GM12891 (cell line): ENCODE measurements at regions not wholly inside any gene's neighbourhood (a gene's known extent, or its start where the extent isn't known, plus 50 kb on each side); places are given as distances from the start of the nearest gene placed in this dataset.

Experiments
- POLR2A ChIP-seq: IDR thresholded peaks from 2 replicates; pipeline ENCODE4 v1.6.1; 2011; ENCODE audit warnings: low read depth, low read length, control low read depth
- POU2F2 ChIP-seq: IDR thresholded peaks from 2 replicates; pipeline ENCODE4 v1.6.1; 2011; ENCODE audit warnings: low read depth, mild to moderate bottlenecking, control low read depth, low read length, moderate library complexity

DNA sequence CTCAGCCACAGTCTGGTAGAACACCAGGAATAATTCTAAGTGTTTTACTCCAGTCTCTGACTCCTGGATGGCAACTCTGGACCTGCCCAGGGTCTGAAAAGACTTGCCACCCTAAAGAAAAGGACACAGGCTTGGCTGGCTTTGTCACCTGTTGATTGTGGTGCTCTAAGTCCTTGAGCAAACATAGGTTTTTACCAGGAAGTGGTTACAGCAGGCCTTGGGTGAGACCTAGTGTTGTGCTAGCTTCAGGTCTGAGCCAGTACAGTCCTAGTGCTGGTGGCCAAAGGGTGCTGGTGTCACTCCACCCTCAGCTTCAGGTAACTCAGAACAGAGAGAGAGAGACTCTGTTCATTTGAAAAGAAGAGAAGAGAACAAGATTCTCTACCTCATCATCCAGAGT is 1239.4 kb upstream of the CRIM1 start:
- TF ChIP-seq POU2F2 (no peak), POLR2A (no peak)
